NCI-H526 treated with DMSO at 0.1 percent for 48 hours (cell line): ENCODE measurements at regions not wholly inside any gene's neighbourhood (a gene's known extent, or its start where the extent isn't known, plus 50 kb on each side); places are given as distances from the start of the nearest gene placed in this dataset.

Source experiments
- DNase-seq: peaks from one replicate; lab custom pipeline; 2025; lab: John Stamatoyannopoulos, UW

DNA sequence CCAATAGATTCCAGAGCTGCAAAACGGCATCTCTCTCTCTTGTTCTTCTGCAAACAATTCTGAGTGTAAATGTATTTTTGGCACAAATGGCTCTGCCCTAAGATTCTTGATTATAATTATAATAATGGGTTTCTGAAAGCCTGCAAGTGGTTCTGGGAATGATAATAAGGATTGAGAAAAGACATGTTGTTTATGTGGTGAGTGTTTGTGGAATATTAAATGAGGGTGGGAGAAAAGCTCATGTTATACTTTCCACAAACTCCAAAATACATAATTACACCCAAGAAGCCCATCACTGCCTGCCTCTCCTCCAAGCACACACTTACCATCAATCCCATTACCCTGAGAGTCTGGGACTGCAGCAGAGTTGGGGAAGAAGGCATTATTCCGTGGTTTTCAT lies 460.0 kb upstream of the BRINP1 start:
- no peak for DNase-seq

DNA sequence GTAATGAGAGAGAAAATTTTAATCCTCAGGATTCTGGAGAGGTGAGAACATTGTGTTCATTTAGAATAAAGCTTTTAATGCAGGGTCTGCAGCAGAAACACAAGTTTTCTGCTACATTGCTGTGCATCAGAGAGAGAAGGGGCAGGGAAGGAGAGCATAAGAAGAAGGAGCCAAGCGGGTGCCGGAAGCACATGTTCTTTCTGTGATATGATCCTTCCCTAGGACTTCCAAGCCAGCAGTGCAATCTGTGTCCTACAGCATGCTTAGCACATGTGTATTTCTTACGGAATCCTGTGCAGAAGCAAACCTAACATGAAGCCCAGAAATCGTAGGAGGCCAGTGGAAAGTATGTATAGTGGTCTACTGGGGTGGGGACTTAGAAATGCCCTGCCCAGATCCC lies 458.3 kb upstream of the BRINP1 start:
- DNase-seq: no peak

DNA sequence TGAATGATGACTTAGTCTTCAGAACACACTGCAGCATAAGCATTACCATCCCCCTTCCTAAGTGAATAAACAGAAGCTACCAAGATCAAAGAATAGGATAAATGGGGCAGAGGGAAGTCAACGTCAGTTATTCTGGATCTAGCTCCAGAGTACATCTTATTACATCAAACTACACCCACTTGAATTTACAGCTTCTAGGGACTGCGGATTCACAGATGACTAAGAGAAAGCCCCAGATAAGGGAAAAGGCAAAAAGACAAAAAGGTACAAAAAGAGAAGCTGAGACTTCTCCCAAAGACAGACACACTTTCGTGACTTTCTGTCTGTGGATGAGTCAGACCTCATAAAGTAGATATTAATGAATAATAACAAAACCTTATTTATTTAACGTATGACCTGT lies 457.9 kb upstream of the BRINP1 start:
- no peak for DNase-seq

DNA sequence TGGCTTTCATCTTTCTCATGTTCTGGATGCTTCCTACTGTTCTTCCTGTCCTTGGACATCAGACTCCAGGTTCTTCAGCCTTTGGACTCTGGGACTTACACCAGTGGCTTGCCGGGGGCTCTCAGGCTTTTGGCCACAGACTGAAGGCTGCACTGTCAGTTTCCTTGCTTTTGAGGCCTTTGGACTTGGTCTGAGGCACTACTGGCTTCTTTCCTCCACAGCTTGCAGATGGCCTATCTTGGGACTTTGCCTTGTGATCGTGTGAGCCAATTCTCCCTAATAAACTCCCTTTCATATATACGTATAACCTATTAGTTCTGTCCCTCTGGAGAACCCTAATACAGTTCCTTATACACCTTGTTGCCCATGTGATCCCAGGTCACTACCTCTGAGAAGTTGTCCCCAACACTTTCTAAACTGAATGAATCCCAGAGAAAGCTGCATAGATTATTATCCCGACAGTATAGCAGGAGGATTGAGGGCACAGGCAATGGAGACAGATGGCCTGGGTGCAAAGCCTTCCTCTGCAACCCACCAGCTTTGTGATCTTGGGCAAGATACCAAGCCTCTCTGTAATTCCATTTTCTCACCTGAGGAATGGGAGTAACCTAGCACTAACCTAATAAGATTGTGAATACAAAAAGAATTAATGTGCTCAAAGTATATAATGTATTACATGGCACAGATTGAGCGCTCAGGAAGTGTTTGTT lies 449.6 kb upstream of the BRINP1 start:
- no peak for DNase-seq

DNA sequence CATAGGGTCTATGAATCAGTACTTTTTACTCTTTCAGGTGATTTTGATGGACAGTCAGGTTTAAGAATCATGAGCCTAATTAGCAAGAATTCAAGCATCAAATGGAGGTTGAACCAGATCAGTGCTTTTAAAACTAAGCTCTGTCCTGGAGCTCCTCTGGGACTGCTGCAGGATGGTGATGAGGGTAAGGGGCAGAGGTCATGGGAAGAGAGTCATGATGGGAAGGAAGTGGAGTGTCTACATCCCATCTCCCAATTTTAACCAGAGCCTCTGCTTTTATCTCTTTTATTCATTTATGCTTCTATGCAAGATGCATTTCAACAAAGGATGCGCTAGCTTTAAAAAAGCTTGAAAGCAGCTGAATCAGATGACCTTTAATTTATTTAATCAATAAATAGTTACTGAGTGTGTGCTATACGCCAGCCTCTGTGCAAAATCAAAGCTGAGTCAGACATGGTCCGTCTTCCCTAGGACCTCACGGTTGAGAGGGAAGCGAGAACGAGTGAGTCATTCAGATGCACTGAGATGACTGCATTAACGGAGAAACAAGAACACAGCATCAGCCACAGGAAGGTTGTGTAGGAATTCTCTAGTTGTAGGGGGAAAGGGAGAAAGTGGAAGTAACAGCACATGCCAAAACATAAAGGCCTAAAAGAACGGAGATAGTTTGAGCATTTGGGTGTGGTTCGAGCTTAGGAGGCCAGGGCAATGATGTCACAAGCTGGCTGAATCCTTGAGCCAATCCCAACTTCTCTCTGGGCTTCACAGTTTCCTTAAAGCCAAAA lies 441.6 kb upstream of the BRINP1 start:
- no peak for DNase-seq

DNA sequence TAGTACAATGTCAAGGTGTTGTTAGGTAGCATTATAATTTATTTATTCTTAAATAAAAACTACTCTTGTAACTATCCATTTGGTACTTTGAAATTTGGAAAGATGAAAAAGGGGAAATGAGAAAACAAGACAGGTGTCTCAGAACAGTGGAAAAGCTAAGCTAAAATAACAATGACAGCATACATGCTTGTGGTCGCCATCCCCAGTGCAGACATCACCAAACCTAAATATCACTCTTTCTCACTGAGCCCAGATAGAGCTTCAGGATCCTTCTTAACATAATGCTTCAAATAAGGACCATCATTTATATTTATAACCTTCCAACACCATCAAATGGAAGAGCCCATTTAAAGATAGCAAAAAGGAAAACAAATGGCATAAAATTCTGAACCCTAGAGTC lies 434.4 kb upstream of the BRINP1 start:
- DNase-seq: no peak

DNA sequence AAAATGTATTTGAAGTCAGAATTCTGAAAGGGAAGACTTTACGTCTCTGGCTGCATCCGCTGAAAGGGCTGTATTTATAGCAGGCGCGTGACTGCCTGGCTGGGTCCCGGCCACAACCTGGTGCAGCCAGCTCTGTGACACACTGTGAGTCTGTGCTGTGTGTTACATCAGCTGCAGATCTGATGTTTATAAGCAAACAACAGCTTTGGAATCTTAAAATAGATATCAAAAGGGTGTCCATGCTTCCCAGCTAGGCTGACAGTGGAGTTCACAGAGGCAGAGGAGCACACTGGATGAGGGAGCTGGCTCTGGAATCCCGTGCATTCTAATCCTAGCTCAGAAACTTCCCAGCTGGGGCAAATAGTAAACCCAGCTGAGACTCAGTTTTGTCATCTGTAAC lies 433.4 kb upstream of the BRINP1 start:
- no peak for DNase-seq

DNA sequence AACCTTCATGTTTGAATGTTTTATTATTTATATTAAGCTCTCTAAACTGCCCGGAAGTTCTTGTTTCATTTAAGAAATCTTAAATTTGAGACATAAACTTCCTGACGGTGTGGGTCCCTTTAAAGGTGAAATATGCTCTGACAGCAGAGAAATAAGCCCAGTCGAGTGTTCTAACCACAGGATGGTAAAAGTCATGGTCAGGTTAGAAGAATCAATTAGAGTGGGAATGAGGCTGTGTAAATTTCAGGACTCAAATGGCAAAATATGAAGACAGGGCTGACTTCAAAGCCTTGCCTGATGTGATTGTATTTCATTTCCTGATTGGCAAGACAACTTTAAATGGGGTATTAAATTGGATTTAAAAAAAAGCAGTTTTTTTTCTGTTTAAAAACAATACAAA lies 432.9 kb upstream of the BRINP1 start:
- no peak for DNase-seq

DNA sequence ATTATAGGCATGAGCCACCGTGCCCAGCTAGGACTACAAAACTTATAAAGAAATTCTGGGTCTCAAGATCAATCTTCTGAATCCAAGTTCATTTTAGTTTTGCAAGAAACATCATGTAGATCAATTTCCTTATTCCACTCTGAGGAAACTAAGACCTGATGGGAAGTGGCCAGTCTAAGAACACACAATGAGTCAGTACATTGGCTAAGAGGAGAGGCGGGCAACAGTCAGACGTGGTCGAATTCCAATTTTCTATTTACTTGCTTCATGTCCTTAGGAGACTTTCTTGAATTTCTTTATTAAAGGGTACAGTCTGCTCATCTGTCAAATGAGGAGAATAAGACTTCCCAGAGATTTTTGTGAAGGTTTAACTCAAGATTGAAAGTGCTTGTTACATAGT lies 432.1 kb upstream of the BRINP1 start:
- no peak for DNase-seq

DNA sequence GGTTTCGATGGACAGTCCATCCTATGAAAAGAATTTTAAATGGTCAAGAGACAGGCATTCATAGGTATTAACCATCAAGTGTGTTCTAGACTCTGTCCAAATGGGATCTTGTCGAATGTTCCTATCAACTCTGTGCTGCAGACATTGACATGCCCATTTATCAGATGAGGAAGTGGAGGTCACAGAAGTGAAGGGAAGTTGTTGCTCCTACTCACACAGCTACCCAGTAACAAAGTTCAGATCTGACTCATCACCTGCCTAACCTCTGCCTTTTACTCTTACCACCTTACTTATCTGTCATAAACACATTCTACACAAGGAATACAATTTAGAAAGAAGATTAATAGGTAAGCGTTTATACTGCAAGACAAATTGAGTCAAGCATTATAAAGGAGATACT lies 426.2 kb upstream of the BRINP1 start:
- no peak for DNase-seq

DNA sequence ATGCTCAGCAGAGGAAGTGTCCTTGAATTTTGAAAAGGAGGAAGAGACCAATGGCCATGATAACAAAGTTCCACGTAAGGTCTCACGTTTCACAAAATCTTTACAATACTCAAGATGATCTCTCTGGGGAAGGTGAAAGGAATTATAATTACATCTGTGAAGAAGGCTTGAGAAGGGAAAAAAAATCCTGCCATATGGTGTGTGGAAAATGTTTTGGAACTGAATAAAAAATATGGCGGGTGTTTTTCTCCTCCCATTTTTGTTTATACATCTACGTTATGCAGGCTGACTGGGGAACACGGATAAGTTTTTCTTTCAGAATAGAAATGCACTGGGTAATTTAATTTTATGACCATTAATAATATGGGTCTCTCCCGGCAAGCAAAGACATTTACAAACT lies 425.6 kb upstream of the BRINP1 start:
- no peak for DNase-seq

DNA sequence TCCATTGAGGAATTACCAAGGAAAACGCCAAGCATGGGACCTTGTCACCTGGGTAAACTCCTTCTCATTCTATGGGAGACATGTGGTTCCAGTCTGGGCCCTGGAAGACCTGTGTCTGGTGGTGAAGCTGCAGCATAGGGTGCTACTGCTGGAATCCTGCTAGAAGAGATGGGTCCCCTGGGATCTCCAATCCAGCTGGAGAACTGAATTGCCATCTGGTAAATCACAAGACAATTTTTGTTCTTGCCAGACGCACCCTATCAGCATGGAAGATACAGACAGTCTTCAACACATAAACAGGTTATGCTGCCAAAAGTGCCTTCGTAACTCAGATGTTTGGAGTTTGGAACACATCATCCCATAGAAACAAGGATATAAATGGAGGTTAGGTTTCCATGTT lies 424.0 kb upstream of the BRINP1 start:
- DNase-seq: no peak

DNA sequence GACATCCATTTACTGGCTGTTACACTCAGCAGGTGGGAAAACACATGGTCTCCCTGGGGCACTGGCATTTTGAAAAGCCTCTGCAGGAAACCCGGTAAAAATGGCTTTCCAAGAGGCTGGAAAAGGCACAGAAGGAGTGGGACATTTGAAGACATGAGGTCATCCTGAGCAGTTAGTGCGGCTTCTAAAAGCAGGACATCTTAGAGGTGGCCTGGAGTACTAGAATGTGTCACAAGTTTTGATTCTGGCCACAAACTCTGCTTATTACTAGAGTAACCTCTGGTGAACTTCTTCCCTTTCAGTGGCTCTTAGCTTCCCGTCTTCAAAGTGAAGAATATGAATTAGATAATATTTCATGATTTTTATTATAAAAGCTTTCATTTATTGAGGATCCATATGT lies 423.0 kb upstream of the BRINP1 start:
- DNase-seq: no peak

DNA sequence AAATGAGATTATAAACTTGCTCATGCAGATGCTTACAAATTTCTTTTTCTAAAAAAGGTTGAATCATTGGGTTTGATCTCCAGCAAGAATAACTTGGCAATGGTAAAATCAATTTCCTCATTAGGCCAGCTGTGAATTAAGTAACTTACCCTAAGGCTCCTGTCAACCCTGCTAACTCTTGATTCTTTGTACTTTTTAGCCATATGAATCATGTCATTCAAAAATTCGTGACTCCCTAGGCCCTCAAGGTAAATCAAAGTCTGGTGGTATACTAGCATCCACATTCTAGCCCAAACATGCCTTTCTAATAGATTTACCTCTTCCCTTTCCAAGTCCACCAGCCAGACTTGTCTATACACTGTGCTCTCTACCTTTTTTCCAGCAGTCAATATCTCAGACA lies 420.8 kb upstream of the BRINP1 start:
- DNase-seq: no peak

DNA sequence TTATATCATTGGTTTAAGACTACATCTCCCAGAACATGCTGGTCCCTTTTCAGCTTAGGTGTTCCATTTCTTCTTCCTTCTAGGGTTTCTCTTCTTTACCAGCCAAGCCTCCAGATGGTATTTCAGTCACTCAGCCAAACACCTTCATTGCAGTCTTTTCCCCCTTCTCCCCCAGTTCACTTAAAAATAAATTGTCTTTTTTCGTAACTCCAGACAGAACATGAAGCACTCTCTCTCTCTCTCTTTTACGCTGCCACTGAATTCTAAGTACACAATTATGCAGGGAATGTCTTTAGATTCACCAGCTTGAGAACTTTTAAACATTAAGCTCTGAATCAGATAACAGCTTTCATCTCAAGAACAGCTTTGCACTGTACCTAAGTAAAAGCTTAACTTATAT lies 419.7 kb upstream of the BRINP1 start:
- no peak for DNase-seq

DNA sequence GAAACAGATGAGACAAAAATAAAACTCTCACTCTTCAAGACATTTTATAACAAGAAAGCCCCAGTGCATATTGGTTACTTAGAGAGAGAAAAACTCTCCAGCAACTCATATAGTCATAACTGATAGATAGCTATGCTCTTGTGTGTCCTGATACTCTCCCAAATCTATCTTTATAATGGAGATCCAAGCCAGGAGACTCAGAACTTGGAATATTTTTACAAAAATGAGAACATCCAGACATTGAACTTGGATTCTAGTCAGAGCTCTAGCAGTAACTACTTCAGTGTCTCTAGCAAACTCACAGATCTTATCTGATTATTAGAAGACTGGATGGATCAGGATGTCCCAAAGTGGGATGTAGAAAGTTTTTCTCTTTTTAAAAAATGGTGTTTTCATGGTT lies 412.7 kb upstream of the BRINP1 start:
- no peak for DNase-seq

DNA sequence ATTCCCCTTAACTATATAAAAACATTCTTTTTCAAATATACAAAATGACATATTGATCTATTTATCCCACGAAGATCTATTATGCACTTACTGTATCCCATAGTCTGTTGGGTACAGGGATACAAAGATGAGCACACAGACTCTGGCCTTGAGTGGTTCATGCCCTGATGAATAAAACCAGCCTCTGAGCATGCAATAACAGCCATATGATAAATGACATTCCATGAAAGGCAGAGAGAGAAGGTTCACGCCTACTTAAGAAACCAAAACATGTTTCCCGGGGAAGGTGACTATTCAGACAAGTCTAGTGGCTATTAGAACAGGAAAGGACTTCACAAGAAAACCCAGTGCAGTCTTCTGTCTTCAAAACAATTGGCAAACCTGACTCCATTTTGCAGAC lies 406.2 kb upstream of the BRINP1 start:
- no peak for DNase-seq

DNA sequence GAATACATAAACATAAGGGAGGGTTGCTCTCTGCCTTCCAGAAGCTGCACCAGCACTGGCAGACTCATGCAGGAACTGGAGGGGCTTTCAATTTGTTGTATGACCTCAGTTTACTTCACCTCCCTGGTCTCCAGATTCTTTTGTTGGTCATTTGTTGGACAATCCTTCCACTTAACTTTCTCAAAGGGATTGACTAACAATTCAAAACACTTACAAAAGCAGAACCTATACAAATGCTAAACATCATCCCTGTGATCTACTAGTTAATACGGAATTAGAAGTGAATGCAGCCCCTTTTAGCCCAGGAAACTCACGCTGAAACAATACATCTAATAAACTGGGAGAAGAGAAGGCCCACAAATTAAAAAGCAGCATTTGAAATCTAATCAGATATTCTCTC lies 404.6 kb upstream of the BRINP1 start:
- DNase-seq: no peak

DNA sequence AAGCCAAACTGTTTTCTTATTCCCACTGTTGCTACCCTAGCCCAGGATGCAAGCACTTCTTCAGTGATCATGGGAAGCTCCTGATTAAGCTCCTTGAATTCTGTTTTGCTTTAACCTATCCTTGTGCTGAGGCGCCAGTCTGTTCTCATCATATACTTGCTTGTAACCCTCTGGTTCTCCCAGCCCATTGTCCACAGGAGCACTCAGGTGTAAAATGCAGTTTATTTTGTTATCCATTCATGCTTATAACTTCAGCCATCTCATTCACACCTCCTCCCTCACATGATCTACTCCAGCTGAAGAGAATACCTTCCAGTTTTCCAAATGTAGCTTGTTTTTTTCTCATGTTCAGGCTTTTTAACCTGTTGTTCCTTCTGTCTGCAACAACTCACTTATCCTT lies 402.1 kb upstream of the BRINP1 start:
- no peak for DNase-seq

DNA sequence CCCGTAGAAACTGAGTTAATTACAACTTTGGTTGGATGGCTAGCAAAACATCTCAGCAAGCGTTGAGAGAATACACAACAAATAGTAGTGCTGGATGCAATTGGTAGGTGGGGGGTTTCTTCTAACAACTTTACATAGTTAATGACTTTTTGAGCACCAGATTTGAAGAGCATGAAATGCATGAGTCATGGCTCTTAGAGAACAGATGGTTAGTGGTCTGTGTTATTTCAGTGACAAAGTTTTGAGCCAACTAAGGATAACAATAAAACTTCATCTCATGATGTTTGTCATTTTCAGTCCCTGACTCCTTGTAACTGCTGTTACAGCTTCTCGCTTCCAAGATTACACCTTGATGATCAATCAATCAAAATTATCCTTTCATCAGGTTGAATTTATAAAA lies 399.0 kb upstream of the BRINP1 start:
- DNase-seq: no peak

DNA sequence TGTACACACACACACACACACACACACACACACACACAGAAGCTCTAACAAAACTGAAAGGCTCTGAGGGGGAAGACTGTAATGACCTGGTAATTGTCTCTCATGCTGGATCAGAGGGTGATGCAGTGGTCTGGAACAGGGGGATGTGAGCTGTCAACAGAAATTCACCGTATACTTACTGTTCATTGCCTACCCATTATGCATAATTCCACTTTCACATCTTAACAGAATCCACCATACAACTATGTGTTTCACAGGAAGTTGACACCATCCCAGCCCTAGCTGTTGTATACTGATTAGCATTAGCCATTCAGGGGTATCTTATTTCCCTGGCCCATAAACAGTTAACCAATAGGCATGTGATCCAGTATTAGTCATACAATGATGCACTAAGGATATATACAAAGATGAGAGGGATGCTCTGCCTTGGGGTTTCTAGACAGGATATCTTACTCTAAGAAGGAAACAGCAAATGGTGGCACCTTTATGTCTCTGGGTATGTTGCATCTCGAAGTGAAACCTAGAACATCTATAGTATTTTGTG lies 396.5 kb upstream of the BRINP1 start:
- no peak for DNase-seq

DNA sequence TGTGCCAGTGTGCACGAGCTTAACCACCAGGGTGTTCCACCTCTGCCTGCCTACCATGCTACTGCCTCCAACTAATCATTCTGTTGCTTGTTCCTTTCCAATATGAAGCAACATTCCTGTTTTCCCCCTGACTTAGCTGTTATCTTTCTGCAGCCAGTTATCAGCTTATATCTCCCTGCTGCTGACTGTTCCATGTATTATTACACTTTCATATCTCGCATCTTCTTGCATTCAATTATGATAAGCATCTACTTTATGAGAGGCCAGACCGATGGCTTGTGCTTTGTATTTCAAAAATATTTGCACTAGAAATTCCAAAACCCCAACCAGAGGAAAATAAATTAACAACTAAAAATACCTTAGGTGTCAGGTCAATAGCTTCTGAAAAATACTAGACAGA lies 394.0 kb upstream of the BRINP1 start:
- DNase-seq: no peak

DNA sequence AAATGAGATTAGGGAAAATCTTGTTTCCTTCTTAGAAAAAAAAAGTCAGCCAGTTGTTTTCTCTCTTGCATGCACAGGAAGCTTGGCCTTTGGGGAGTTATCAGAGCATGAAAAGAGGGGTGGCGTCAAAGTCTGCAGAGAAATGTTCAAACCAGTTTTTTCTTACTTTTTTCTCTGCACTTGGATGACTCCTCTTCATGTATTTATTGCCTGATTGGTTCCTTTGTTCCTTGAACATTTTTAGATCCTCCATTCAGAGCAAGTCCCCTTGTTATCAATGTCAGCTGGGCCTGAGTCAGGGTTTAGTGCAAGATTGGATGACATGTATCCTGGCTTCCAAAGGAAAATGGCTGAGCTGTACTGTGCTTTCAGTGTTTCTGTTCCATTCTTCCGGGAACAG lies 392.6 kb upstream of the BRINP1 start:
- no peak for DNase-seq

DNA sequence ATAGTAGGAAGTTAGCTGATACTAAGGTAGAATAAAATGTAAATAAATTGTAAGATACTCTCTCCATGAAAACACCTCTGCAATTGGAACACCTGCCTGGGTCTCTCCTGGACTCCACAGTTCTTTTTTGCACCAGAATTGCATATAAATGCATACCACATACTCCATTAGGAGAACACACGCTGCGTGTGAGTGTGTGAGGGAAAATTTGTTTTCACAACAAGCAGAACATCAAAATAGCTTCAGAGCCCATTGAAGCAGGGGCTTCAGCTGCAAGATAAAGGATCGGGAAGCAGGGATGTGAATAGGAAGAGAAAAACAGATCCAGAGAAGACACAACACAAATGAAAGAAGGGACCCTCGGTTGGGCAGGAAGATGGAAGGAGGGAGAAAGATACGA lies 389.8 kb upstream of the BRINP1 start:
- DNase-seq: no peak
